ENCODE measurements at regions not wholly inside any gene's neighbourhood (a gene's known extent, or its start where the extent isn't known, plus 50 kb on each side); places are given as distances from the start of the nearest gene placed in this dataset.
A peak's percentile ranks its signal among the peaks of the same experiment; 100 is the strongest.

DNA sequence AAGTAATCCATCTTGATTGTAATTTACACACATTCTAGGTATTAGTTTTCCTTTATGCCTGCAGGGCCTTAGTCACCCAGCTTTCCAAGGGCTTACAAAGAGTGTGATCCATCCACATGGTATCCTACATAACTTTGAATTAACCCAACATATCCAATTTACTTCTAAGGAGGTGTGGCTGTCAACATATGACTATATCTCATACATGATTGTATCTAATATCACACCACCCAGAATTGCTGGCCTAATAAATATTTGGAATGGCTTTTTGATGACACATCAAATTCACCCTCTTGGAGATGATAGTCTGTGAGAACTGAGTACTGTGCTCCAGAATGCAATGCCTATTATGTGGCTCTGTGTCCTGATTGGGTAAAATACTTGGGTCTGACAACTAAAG is 363.3 kb upstream of the GRIN3A start:
- Histone ChIP-seq H3K23ac (ENCODE audit: insufficient read length) (no peak overlapping the region), H2BK15ac (ENCODE audit: low read length) (no peak overlapping the region), H3K27ac (ENCODE audit: low read depth, low read length) (no peak overlapping the region), H4K8ac (ENCODE audit: extremely low read depth, insufficient read depth, low read length) (no peak overlapping the region), H3K9ac (replicated peaks in 1 of 4; ENCODE audit: extremely low read depth in 1 of 4, low read depth in 3 of 4, low read length in 3 of 4) (no peak overlapping the region), H3K79me2 (ENCODE audit: control insufficient read depth in 1 of 2, insufficient read depth in 2 of 2, low read length in 2 of 2) (no peaks in the 10 kb centered on the region), H2BK120ac (replicated peaks; ENCODE audit: low read depth, low read length) (no peak overlapping the region), H3K4me3 (ENCODE audit: extremely low read depth in 1 of 4, insufficient read depth in 2 of 4, low read depth in 3 of 4, low read length in 4 of 4) (no peak overlapping the region), H3K56ac (replicated peaks; ENCODE audit: insufficient read length, low read depth, low read length) (no peak overlapping the region), H3K9me3 (ENCODE audit: insufficient read depth in 2 of 2, low read depth in 1 of 2, low read length in 1 of 2) (no peaks in the 10 kb centered on the region), H3K4ac (replicated peaks; ENCODE audit: insufficient read length, low read depth, low read length) (no peak overlapping the region), H3K79me1 (ENCODE audit: low read depth, low read length) (no peaks in the 10 kb centered on the region), H3K27me3 (replicated peaks in 1 of 4; ENCODE audit: control insufficient read depth in 3 of 4, extremely low read depth in 1 of 4, insufficient read depth in 3 of 4, low read length in 3 of 4) (no peaks in the 10 kb centered on the region), H4K91ac (replicated peaks; ENCODE audit: insufficient read length, low read length) (no peak overlapping the region), H2BK12ac (ENCODE audit: low read depth, low read length) (no peak overlapping the region), H2AK5ac (ENCODE audit: low read depth, low read length) (no peak overlapping the region), H4K5ac (ENCODE audit: insufficient read length, low read depth, low read length) (no peak overlapping the region), H3K14ac (ENCODE audit: insufficient read length) (no peak overlapping the region), H3K18ac (ENCODE audit: extremely low read depth, low read length) (no peak overlapping the region), H3K36me3 (ENCODE audit: control insufficient read depth in 2 of 4, insufficient read depth in 4 of 4, low read length in 3 of 4) (no peaks in the 10 kb centered on the region), H3K23me2 (ENCODE audit: low read depth, low read length) (no peaks in the 10 kb centered on the region), H2AFZ (ENCODE audit: low read length) (no peak overlapping the region), H3K4me2 (ENCODE audit: insufficient read depth in 1 of 2, low read depth in 2 of 2, low read length in 2 of 2) (no peak overlapping the region), H3K4me1 (replicated peaks in 1 of 4; ENCODE audit: control insufficient read depth in 3 of 4, insufficient read depth in 4 of 4, low read length in 3 of 4) (no peaks in the 10 kb centered on the region), H4K20me1 (replicated peaks in 1 of 2; ENCODE audit: control insufficient read depth in 1 of 2, insufficient read depth in 2 of 2, low read length in 2 of 2) (no peaks in the 10 kb centered on the region), H2BK5ac (ENCODE audit: low read depth, low read length) (no peak overlapping the region), H2BK20ac (ENCODE audit: low read length) (no peak overlapping the region)
- TF ChIP-seq RFX5 (IDR thresholded peaks at IDR 0.05; ENCODE audit: borderline replicate concordance, low read depth, low read length), result no peak
- no peak for TF ChIP-seq POLR2AphosphoS5 (IDR thresholded peaks at IDR 0.05; ENCODE audit: low read depth, low read length)
- TF ChIP-seq MAFK (IDR thresholded peaks at IDR 0.05; ENCODE audit: low read depth, low read length), result peak; percentile 12; the same call in 1 of the 2 replicates
- no peak for TF ChIP-seq JUND (IDR thresholded peaks at IDR 0.05; ENCODE audit: low read length)
- no peak for TF ChIP-seq EZH2 (IDR thresholded peaks at IDR 0.05; ENCODE audit: low read depth, low read length, severe bottlenecking)
- TF ChIP-seq CEBPB (IDR thresholded peaks at IDR 0.05; ENCODE audit: low read depth, low read length), result no peak
- TF ChIP-seq NRF1 (IDR thresholded peaks at IDR 0.05; ENCODE audit: low read depth, low read length), result no peak
- no peak for FAIRE-seq
- no peak for DNase-seq (ENCODE audit: low read depth in 1 of 2, low spot score in 2 of 2)
- CTCF ChIA-PET (ENCODE audit: partially characterized antibody), result no interaction called here
- POLR2A ChIA-PET (ENCODE audit: partially characterized antibody), result no interaction called here

Measured in H1 (cell line).